ENCODE measurements at regions not wholly inside any gene's neighbourhood (a gene's known extent, or its start where the extent isn't known, plus 50 kb on each side); places are given as distances from the start of the nearest gene placed in this dataset.

DNA sequence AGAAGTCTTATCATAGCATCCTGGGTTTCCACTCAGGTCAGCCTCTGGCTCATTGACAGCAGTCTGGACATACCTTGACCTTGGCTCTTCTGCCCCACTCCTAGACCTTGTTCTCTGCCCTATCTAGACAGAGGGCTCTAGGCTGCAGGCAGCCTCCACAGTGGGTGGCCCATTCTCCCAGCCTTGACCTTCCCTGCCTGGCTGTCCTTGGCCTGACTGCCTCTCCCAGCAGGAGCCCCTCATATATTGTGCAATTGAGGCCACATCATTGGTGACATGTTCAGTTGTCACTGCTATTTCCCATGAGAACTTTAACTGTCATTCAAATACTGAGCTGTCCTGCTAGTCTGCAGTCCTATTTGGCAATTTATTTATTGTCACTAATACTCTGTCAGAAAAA lies 503.4 kb downstream of the PLXNA4 start:
- no peak for DNase-seq

DNA sequence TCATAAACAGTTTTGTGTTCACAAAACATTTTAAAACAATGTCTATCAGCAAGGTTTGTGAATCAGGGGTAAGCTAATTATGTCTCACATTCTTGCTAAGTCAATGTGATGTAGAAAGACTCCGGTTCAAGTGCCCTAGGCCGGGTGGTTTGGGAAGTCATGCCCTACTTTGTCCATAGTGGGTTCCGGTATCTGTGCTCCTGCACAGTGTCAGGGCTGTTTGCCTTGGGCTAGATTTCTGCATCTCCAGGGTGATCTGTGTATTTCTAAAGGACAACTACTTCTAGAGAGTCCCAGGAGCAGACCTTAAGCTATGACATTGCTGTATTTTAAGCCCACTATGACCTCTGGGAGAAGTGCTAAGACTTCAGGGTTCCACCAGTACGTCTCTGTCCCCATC lies 504.1 kb downstream of the PLXNA4 start:
- DNase-seq = no peak

DNA sequence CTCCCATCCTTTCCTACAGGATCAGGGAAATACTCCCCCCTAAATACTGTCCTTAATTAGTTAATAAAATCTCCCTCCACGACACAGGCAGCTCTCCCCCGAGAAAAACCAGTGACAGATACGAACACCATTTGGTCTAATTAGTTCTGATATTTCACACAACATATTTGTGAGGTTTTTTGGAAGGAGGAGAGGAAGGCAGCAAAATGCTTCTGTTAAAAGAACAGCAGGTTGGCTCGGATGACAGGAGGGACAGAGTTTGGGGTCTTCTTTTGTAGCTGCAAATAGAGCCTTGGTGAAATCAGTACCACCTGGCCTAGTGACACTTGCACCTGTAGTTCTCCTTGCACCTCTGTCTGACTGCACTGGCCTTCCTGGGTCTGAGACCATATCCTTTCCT lies 507.0 kb downstream of the PLXNA4 start:
- no peak for DNase-seq

DNA sequence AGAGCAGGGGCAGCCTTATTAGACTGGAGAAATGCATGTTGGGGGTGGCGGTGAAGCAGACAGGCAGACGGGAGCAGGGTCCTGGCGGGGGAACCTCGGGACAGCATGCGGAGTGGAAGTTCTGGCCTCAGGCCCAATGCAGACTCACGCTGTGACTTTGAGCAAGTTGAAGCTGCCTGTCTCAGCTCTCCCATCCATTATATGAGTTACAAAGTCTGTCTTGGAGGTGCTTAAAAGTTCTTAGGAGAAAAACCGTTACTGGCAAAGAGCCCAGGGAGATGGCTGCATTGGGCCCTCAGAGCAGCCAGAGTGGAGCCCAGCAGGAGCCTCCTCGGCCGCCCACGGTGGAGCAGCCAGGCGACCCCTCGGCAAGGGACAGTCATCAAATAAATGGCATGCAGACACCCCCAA lies 509.5 kb downstream of the PLXNA4 start:
- no peak for DNase-seq

DNA sequence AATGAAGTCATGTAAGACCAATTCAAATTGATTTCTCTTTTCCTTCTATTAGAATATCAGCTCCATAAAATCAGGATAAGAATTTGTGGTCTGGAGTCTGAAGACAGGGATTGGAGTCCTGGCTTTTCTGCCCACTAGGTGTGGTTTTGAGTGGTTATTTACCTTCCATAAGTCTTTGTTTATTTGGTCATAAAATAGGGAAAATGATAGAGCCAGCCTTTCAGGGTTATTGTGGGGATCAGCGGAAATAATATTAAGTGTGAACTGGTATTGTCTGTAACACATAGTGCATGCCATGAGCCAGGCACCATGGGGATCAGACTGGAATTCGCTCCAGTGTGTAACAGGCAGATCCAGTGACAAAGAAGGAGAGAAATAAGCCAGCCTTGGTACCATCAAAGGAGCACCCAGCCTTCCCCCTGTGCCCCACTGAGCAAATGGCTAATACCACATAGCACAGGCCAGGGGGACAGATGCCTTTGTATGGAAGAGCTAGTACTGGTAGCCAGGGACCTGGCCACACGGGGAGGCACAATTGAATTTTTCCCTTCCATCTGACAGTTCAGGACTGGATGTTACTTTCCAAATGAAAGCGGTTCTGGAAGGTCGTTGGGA lies 509.7 kb upstream of the PODXL start:
- DNase-seq = no peak

DNA sequence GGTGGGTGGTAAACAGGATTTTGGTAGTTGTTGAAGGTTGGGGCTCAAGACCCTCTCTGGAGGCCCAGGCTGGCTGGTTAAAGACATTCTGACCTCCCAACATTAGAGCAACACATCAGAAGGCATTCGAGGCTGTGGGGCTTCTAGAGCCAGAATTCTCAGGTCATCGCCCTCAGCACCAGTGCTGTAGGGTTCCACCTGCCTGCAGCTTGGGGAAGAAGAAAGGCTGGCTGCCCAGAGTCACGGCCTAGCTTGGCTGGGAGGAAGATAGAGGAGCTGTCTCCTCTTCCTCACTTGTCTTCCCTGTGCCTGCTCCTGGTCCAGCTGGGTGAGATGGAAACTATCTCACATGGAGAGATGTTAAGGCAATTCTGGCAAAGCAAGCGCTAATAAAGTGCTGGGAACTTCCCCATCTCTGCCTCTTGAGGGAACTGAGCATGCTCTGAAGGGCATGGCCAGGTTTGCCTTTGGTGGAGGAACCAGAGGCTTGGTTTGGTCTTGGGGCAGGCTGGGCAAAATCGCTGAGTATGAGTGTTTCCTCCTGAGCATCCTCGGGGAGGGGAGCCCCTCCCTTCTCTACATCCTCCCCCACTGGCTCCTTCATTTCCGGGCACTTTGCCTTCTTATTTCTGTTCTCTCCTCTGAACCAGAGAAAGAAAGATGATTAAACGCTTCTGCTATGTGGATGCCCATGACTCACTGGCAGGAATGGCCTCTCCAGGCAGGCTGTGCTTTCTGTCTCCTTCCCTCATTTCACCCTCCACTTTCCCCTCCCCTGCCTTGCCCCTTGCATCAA lies 509.0 kb upstream of the PODXL start:
- peak; percentile 66 for DNase-seq

DNA sequence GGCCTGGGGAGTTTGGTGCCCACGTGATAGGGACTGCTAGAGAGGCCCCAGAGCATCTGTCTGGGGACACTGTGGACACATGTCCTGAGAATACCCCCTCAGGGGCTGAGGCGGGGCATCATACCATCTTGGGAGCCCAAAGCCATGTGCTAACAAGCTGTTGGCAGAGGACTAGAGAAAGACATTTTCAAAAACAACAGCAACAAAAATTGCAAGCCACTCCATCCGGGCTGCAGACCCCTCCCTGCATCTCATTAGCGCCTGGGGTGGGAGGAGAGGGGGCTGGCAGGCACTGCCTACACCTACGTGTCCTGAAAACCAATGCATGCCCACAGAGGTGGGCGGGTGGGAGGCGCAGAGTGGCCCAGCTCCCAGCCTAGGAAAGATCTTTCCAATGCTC lies 507.4 kb upstream of the PODXL start:
- no peak for DNase-seq

DNA sequence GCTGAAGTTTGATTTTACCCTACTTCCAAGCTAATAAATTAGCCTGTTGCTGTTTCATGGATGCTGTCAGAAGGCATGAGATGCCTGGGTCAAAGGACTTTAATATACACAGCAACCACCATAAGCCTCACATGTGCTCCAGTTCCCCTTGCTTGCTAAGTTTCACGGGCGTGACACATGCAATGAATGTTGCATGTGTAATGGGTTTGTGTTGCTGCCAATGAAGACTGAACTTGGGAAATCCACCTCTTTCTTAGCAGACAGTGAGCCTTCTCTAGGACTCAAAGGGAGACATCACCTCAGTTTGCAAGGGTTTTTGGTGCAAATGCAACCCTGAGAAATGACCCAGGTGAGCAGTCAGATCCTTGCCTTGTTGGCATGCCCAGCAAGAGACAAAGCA lies 505.5 kb upstream of the PODXL start:
- no peak for DNase-seq

DNA sequence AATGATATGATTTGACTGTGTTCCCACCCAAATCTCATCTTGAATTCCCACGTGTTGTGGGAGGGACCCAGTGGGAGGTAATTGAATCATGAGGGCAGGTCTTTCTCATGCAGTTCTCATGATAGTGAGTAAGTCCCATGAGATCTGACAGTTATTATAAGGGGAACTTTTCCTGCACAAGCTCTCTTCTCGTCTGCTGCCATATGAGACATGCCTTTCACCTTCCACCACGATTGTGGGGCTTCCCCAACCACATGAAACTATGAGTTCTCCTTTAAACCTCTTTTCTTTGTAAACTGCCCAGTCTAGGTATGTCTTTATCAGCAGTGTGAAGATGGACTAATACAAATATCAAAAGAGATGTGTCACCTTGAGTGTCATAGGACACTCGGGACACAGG lies 502.7 kb upstream of the PODXL start:
- DNase-seq = no peak

DNA sequence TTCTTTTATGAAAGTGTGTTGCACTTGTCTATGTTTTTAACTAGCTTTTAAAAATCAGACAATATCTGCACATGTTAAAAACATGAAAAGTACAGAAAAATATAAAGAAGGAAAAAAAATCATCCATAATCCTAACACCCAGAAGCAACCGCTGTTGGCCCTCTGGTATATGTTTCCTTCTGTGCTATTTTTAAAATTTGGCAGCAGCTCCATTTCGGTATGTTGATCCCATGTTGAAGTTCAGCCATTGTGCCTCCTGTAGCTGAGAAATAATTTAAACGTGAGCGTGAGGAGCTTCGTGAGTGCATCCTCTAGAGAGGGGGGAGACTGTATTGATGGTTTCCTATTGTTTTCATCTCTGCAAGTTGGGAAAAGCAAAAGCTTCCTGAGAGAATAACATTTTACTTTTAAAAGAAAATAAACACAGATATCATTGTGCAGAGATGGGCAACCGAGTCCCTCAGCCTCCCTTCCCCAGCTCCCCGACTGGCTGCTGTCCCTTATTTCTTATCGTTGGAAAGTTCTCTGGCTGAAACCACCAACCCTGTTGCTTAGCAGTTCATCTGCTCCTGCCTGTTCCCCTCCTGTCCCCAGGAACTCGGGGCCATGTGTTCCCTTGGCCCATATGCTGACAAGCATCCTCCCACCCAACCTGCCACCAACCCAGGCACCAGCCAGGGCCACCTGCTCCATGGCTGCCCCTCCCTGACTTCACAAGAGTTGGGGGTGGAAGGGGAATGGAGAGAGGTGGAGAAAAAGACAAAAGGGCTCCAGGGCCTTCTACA lies 499.1 kb upstream of the PODXL start:
- DNase-seq = no peak

DNA sequence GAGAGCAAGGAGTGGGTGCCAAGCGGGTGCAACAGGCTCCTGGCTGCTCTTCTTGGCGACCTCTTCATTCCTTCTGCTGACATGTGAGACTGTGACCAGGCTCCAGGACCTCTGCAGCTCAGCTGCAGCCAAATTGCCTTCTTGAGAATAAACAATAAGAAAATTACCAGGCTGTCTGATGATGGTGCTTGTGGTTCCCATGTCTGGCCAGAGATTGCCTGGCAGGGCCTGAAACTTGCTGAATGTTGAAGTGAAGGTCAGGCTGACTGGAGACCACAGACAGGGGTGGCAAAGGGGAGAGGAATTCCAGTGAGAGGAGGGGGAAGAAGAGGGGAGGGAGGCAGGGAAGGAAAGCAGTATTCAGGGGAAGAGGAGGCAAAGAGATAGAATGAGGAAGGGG lies 497.4 kb upstream of the PODXL start:
- no peak for DNase-seq

DNA sequence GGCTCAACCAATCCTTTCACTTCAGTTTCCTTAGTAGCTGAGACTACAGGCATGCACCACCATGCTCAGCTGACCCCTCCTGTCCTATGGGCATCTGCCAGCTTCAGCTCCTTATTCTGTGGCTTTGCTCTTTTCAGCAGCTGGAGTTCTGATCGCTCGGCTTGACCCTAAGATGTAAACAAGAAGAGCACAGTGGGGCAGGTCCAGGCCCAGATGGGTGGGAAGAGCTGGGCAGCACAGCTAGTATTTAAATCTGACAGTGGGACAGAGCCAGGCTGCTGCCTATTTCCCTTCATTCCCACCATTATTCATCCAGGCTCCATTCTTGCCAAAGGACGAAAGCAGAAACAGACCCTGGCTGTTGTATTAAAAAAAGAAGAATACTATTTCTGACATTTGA lies 494.9 kb upstream of the PODXL start:
- no peak for DNase-seq

DNA sequence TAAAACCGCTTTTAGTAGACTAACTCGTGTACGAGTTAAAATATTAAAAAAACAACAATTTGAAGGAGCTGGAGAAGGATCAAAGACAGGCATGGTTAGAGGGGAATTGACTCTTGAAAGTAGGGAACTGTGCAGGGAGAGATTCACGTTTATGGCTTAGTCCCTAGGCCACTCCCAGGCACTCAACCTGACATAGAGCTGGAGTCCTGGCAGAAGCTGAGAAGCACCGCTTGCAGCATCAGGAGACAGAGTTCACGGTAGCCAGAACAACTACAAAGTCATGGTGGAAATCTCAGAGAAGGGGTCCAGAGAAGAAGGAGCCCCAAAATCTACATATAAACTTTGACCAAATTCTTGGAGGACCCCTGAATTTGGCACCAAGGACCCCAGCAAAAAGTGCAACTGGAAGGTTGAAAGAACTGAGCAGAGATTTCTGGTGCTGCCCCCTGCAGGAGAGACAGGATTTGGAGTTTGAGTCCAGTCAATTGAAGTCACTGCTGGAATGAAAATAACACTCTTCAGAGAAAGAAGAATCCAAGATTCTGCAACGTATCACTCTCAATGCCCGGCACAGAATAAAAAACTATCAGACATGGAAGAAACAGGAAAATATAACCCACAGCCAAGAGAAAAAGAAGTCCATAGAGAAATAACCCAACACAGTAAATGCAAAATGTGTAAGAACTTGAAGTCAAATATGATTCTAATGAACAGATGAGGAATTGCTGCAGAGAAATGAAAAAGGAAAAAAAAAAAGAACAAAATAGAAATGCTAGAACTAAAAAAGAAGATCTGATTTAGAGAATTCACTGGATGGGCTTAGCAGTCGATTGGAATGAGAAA lies 493.3 kb upstream of the PODXL start:
- no peak for DNase-seq

DNA sequence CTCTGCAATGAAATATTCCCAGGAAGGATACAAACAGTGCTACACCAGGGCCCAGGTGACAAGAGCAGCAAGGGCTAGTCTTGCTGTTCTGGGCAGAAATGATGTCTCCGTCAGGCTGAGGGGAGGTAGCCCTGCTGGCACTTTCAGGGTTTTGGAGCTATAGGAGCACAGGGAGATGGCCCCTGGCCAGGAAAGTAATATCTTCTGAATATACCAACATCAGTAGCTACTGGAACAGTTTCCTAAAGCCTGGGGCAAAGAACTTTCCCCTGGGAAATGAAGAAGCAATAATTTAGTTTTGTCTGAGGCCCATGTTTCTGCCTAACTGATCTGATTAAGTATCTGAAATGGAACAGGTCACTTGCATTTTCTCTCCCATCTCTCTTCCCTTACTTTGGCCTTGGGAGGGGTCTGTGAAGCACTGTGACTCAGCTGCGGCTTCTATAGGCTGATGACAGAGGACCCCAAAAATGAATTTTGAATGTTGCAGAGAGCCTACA lies 489.1 kb upstream of the PODXL start:
- DNase-seq = no peak

DNA sequence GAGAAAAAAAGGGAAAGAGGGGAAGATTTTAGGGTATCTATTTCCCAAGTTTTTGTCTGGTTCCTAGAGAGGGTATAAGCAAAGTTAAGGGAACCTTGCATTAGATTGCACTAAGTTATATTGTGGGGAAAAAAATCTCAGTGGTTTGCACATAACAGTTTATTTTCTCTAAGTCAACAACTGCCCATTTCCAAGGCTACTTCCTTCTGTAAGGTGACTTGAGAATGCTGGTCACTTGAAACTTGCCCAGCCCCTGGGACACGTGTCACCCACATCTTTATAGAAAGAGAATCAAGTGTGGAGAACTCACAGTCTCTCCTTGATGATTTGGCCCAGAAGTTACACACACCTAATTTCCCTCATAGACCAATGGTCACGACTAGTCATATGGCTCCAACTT lies 488.6 kb upstream of the PODXL start:
- DNase-seq = no peak

DNA sequence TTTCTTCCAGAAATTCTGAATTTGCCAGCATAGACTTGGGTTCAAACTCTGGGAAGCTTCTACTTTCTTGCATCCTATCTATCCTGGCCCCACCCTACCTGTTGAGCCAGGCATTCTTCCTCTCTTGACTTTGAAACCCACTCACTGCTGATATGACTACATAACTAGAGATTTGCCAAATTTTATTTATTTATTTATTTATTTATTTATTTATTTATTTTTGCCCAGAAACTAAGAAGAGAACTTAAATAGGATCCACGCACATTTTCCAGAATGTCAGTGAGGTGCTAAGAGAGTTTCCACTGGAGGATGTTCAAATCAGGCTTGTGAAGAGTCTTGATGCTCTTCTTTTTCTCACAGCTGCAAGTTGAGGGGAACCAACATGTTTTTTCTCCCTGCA lies 487.8 kb upstream of the PODXL start:
- no peak for DNase-seq

DNA sequence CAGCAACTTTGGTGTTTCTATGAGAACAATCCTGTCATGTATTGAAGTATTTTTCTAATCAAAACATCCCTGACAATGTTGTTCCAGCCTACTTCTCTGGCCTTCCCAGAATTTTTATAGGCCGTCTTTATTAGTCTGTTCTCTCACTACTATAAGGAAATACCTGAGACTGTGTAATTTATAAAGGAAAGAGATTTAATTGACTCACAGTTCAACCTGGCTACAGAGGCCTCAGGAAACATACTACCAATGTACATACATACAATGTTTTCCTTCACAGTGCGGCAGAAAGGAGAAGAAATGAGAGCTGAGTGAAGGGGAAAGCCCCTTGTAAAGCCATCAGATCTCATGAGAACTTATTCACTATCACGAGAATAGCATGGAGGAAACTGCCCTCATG lies 484.7 kb upstream of the PODXL start:
- no peak for DNase-seq

DNA sequence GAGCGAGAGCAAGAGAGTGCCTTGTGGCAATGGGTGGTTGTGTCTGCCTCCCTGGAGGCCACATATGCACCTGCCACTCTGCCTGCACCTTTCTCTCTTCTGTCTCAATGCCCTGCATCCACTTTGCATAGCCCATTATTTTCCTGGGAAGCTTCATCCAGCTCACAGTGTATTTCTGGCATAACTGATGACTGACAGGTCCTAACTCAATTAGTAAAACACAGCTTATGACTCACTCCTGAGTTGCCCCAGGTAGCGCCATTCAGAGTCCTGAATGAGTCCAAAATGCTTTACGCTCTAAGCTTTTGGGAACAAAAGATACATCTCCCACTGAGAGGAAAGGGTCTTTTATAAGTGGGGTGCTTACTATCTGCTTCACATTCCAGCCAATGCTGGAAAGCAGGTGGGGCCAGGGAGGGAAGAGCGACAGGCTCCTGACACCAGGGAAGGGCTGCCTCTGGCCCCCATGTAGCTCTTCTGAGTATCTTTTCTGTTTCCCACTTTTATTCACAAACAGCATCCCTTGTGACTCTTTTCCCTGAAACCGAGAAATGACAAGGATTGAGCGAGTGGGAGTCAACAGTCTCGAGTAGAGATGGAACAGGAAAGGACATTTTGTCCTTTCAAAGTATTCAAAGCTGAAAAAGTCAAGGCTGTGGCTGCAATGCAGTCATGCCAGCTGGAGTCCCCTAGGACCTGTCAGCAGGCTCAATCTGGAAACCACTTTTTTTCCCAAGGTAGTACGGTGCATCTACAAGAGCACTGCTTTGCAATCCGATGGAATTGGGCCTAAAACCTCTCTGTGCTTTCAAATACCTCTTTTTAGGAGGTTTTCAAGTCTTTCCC lies 479.3 kb upstream of the PODXL start:
- no peak for DNase-seq

DNA sequence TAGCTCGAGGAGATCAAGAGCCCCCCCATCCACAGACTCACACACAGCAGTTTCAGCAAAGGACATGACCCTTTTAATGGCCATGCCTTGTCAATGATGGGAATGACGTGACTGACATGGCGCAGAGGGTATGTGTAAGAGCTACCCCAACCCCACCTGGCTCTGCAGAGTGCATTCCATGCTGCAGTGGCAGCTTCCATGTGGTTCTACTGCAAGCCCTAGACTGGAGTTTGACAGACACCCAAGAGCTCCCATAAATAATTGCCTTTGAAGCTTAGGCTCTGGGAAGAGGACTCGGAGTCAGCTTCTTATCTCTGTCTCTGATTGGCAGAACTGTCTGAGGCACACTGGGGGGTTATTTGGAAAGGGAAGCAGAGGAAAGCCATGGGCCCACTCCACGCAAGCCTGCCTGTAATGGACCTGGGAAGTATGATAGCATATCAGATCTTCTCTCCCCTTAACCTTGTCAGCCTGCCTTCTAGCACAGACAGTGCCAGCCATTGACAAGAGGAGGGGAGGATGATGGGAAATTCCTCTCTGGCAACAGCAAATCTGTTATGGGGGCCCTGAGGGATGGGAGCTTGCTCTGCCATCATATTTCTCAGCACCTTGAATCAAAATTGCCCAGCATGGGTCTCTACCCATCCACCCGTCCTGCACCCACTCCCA lies 478.5 kb upstream of the PODXL start:
- no peak for DNase-seq

DNA sequence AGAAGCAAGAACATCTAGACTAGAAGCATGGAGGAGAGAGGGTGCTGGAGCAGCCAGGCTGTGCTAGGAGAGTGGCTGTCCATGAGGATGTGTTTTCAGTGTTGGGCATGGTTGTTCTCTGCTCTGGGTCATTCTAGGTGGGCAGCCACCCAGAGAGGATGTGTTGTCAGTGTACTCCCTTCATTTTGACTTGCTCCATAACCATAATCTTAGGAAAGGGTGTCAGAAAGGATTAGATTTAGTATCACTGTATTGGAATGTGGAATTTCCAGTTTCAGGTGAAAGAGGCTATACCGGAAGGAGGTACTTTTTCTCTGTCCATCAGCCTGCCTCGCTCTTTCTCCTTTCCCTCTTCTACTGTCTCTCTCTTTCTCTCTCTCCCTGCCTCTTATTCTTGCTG lies 474.5 kb upstream of the PODXL start:
- DNase-seq = no peak

DNA sequence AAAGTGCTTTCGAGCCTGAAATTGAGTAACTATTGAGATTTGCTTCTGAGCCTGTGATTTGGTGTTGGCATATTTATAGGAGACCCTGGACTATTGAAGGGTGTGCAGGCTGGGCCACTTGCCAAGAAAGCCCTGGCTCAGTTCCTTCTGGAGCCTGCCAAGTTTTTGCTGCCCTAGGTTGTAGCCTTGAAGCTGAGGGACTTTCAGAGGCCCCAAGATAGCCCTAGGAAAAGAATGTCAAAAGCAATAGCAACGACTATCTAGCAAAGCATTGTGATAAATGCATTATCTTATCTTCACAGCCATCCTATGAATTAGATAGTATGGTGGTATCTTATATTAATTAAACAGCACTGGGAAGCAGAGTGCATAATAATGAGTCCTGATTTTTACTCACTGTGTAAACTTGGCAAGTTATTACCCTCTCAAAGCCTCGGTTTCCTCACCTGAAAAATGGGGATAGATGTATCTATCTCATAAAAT lies 473.7 kb upstream of the PODXL start:
- no peak for DNase-seq
